Cardiac muscle cell (in vitro differentiated cells and primary cell): ENCODE measurements at regions not wholly inside any gene's neighbourhood (a gene's known extent, or its start where the extent isn't known, plus 50 kb on each side); places are given as distances from the start of the nearest gene placed in this dataset.
"Not testable (repeated sequence)": the region's sequence is repeated elsewhere in the genome, so short reads cannot be mapped to it uniquely, and the experiment has no call there.

Source experiments
- DNase-seq, 2 donors: peaks; one replicate each; pipeline versions ENCODE4 v3.0.0 to v3.0.0-alpha.2; 2010 to 2017; ENCODE audit warnings: low read depth in 1 of 2, low spot score in 1 of 2
- H3K27ac ChIP-seq: fragments of 200-600 bp; sonication (generic); 2 replicates; pipeline ENCODE4 v1.5.1; 2016
- H3K27me3 ChIP-seq: fragments of 200-600 bp; sonication (generic); 2 replicates; pipeline ENCODE4 v1.6.0; 2016; ENCODE audit warnings: control low read depth
- H3K36me3 ChIP-seq: fragments of 200-600 bp; sonication (generic); 2 replicates; pipeline ENCODE4 v1.5.1; 2016; ENCODE audit warnings: control low read depth
- H3K4me1 ChIP-seq: fragments of 200-600 bp; sonication (generic); 2 replicates; pipeline ENCODE4 v1.8.1; 2017; ENCODE audit warnings: low read depth, mild to moderate bottlenecking, mixed run types
- H3K4me3 ChIP-seq: fragments of 200-600 bp; sonication (generic); 2 replicates; pipeline ENCODE4 v1.5.1; 2016; ENCODE audit warnings: mild to moderate bottlenecking
- H3K9me3 ChIP-seq: fragments of 200-600 bp; sonication (generic); 2 replicates; pipeline ENCODE4 v1.5.1; 2017; ENCODE audit warnings: low read depth, mild to moderate bottlenecking, control low read depth
- TF ChIP-seq, protein P1 (sequence below): IDR thresholded peaks from 2 replicates; pipeline ENCODE4 v1.5.1; 2012; ENCODE audit warnings: low read depth, mild to moderate bottlenecking, low read length

DNA sequence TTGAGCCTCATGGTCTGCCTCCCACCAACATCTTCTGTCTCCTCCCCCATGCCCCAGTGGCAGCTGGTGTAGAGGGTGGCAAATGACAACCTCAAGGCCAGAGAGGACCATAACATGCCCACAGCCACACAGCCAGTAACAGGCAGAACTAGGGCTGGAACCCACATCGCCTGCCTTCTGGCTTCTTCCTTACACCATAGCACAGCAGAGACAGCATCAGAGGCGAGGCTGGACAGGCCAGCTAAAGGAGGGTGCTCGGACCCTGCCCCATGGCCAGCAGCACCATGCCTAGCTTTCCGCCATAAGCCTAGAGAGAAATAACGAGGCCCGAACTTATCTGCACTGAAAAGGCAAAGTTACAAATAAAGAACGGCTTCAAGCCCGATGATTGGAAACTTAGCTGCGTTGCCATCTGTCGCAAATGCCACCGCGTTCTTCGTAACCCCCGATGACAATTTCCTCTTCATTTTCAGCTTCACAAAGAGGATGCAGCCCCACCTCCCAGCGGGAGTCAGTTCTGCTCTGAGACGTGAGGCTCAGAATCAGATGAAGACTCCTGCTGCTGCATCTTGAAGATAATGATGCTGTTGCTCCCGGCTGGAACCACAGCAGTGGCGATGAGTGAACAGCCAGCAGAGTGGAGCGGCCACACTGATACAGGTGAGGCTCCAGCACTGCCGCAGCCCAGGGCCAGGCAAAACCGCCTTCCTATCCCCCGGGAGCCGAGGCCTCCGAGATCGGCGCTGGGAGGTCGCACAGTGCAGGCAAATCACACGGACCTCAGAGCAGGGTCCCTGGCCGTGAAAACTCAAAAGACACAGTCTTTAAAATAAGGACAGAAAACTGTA is 73.8 kb upstream of the RTL6 start:
- Histone ChIP-seq H3K36me3 (no peaks in the 10 kb centered on the region), H3K9me3 (no peaks in the 10 kb centered on the region), H3K4me3 (no peak overlapping the region), H3K27ac (no peak overlapping the region), H3K27me3 (no peaks in the 10 kb centered on the region), H3K4me1 (peaks cover 21% of the 10 kb centered on the region)
- TF ChIP-seq, protein P1, sequence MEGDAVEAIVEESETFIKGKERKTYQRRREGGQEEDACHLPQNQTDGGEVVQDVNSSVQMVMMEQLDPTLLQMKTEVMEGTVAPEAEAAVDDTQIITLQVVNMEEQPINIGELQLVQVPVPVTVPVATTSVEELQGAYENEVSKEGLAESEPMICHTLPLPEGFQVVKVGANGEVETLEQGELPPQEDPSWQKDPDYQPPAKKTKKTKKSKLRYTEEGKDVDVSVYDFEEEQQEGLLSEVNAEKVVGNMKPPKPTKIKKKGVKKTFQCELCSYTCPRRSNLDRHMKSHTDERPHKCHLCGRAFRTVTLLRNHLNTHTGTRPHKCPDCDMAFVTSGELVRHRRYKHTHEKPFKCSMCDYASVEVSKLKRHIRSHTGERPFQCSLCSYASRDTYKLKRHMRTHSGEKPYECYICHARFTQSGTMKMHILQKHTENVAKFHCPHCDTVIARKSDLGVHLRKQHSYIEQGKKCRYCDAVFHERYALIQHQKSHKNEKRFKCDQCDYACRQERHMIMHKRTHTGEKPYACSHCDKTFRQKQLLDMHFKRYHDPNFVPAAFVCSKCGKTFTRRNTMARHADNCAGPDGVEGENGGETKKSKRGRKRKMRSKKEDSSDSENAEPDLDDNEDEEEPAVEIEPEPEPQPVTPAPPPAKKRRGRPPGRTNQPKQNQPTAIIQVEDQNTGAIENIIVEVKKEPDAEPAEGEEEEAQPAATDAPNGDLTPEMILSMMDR: no peak
- DNase-seq: no peak

DNA sequence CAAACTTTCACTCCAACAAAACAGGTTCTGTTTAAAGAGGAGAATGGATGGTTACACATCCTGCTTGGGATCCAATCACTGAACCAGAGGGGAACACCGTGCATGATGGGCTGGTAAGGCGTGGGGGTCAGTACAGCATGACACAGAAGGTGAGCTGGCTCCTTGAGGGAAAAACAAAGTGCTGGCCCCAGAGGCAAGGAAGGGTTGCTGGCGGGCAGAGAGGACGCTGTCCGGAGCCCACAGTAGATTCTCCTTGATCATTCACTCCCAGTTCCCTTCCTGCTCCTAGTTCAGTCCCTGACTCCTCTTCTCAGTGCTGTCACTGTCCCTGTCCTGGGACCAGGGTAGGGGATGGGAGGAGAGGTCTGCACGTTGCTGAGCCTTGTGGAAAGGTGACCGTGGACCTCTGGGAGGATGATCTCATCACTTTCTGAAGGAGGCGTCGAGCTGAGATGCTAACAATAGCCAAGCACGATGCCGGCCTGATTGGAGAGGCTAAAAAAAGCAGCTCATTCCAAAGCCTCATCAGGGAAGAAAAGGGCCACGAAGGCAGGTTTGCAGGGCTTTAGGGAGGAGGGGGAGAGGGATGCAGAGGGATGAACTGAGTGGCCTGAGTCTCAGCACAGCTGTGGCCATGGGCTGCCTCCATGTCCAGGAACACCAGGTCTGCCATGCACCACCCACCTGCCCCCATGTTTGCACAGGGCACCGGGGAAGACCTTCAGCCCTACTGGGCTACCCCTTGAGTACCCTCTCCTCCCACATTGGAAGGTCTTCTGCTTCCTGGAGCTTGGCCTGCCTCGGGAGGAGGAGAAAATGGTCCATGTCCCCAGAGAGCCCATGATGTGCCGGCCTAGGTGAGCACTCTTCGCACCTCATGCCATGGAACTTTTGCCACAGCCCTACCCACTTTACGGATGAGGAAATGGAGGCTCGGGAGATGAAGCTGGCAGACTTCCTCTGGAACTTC is 72.7 kb upstream of the RTL6 start:
- Histone ChIP-seq H3K9me3 (no peaks in the 10 kb centered on the region), H3K4me3 (no peak overlapping the region), H3K27me3 (no peaks in the 10 kb centered on the region), H3K27ac (no peak overlapping the region), H3K36me3 (no peaks in the 10 kb centered on the region), H3K4me1 (peaks cover 21% of the 10 kb centered on the region)
- TF ChIP-seq, protein P1: no peak
- peak in 1 of 2 donors; percentile 56 for DNase-seq

DNA sequence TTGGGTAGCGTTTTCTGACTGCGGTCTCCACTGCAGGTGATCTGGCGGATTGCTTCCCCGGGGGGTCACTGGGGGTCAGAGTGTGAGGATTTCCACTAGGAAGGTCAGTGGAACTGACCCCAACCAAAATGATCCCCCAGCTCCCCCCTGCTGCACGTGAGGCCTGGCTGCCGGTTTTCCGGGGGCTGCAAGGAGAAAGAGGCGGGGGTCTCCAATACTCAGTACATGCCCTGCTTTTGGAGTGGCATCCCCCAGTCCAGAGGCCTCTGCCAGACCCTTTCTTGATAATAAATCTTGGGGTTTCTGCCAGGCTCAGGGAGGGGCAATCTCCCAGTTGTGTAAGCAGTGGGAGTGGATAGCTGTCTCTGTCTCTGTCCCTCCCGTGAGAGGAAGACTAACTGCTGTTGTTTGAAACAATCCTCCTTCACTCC is 71.5 kb upstream of the RTL6 start:
- Histone ChIP-seq H3K27me3 (no peaks in the 10 kb centered on the region), H3K27ac (no peak overlapping the region), H3K36me3 (no peaks in the 10 kb centered on the region), H3K4me3 (no peak overlapping the region), H3K4me1 (peaks cover 12% of the 10 kb centered on the region), H3K9me3 (no peaks in the 10 kb centered on the region)
- TF ChIP-seq, protein P1: no peak
- no peak for DNase-seq

DNA sequence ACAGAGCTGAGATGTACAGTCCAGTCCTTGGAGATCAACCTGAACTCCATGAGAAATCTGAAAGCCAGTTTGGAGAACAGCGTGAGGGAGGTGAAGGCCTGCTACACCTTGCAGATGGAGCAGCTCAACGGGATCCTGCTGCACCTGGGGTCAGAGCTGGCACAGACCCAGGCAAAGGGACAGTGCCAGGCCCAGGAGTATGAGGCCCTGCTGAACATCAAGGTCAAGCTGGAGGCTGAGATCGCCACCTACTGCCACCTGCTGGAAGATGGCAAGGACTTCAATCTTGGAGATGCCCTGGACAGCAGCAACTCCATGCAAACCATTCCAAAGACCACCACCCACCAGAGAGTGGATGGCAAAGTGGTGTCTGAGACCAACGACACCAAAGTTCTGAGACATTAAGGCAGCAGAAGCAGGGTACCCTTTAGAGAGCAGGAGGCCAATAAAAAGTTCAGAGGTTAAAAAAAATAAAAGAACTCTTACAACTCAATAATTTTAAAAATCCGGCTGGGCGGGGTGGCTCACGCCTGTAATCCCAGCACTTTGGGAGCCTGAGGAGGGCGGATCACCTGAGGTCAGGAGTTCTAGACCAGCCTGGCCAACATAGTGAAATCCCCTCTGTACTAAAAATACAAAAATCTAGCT is 69.9 kb upstream of the RTL6 start:
- TF ChIP-seq, protein P1: peak; percentile 60
- Histone ChIP-seq H3K4me1 (peaks cover 11% of the 10 kb centered on the region), H3K27me3 (no peaks in the 10 kb centered on the region), H3K27ac (no peak overlapping the region), H3K9me3 (no peaks in the 10 kb centered on the region), H3K36me3 (no peaks in the 10 kb centered on the region), H3K4me3 (no peak overlapping the region)
- DNase-seq: peak; percentile 51 to 65

DNA sequence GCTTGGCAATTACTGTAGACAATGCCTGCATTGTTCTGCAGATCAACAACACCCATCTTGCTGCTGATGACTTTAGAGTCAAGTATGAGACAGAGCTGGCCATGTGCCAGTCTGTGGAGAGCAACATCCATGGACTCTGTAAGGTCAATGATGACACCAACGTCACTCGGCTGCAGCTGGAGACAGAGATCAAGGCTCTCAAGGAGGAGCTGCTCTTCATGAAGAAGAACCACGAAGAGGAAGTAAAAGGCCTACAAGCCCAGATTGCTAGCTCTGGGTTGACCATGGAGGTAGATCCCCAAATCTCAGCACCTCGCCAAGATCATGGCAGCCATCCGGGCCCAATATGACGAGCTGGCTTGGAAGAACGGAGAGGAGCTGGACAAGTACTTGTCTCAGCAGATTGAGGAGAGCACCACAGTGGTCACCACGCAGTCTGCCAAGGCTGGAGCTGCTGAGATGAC is 69.4 kb upstream of the RTL6 start:
- peak in 1 of 2 donors; percentile 43 for DNase-seq
- H3K27me3 ChIP-seq, H3K9me3 ChIP-seq, H3K36me3 ChIP-seq, H3K4me3 ChIP-seq, H3K27ac ChIP-seq: not testable (repeated sequence)
- H3K4me1 ChIP-seq: peaks cover 11% of the 10 kb centered on the region
